ENCODE measurements at regions not wholly inside any gene's neighbourhood (a gene's known extent, or its start where the extent isn't known, plus 50 kb on each side); places are given as distances from the start of the nearest gene placed in this dataset.

DNA sequence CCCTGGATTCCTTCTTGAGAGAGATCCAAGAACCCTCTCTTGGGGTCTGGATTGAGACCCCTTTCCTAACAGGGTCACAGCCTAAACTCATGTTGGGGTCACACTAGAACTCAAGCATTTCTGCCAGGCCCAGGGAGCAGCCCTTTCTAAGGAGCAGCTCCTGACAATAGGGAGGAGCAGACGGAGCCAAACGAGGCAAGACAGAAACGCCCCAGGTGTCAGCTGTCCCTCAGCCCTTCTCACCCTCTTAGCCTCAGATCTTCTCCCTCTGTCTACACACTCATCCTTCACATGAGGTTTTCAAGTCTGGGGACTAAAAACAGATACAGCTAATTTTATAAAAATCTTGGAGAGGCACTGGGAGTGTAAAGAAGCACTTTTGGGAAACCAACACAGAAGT, 157.2 kb downstream of the SOCS6 start:
- DNase-seq, result no peak

DNA sequence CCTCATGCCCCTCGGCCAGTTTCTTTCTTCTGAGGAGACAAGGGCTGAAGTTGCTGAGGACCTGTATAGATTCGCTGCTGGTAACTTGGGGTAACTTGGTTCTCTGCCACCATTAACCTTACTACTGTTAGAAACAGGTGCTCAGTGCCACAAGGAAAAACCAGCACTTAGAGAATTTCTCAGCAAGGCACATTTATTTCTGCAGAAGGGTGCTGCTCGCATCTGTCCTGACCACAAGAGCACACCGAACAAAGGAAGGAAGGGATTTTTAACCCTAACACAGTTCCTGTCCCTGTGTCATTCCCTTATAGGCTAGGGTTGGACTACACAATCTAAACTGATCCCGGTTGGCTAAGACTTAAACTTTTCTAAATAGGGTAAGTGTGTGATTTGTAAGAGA, 154.1 kb downstream of the SOCS6 start:
- DNase-seq, result no peak

DNA sequence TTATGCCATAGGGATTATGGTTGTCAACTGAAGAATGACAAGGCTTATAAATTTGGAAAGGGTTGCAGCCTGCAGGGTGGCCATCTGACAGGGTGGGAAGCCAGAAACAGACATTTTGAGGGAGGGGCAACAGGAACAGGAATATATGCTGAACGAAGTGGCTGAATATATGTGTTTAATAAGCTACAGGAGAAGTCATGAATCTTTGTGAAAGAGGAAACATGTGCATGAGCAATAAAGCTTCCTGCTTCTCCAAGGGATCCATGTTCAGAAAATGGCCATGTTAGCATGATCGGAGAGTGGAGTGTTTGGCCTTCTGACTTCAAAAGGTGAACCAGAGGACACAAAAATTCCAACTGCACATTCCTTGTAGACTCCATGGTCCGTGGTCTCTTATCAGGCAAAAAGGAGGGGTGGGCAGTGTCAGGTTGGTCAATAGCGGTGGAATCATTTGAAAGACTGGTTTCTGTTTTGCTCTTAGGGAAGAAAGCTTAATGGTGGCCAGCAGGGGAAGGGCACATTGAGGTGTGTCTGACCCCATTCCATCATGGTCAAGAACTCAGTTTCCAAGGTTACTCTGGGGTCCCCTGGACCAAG, 144.1 kb downstream of the SOCS6 start:
- no peak for DNase-seq

DNA sequence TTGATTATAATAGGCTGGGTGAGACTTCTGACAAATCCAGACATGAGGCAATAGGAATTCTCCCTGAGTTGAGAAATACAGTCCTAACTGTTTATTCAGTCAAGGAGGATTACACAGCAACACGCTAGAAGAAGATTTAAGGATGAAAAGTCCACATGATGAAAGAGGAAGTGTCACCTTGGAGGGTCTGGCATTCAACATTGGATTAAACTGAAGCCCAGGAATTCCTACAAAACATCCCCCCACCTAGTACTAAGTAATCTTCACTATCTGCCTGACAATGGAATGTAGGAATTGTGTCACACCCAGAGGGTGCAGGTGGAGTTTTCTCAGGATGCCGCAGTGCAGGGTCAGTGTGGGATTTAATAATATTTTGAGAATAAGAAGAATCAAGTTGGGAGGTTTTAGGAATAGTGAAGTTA, 142.4 kb downstream of the SOCS6 start:
- no peak for DNase-seq

DNA sequence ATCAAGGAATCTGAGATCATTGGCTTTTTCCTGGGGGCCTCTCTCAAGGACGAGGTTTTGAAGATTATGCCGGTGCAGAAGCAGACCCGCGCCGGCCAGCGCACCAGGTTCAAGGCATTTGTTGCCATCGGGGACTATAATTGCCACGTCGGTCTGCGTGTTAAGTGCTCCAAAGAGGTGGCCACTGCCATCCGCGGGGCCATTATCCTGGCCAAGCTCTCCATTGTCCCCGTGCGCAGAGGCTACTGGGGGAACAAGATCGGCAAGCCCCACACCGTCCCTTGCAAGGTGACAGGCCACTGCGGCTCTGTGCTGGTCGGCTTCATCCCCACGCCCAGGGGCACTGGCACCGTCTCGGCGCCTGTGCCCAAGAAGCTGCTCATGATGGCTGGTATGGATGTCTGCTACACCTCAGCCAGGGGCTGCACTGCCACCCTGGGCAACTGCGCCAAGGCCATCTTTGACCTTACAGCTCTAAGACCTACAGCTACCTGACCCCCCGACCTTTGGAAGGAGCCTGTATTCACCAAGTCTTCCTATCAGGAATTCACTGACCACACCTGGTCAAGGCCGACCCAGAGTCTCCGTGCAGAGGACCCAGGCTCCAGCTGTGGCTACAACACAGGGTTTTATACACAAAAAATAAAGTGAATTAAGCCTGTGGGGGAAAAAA, 141.8 kb downstream of the SOCS6 start:
- DNase-seq, result no peak

DNA sequence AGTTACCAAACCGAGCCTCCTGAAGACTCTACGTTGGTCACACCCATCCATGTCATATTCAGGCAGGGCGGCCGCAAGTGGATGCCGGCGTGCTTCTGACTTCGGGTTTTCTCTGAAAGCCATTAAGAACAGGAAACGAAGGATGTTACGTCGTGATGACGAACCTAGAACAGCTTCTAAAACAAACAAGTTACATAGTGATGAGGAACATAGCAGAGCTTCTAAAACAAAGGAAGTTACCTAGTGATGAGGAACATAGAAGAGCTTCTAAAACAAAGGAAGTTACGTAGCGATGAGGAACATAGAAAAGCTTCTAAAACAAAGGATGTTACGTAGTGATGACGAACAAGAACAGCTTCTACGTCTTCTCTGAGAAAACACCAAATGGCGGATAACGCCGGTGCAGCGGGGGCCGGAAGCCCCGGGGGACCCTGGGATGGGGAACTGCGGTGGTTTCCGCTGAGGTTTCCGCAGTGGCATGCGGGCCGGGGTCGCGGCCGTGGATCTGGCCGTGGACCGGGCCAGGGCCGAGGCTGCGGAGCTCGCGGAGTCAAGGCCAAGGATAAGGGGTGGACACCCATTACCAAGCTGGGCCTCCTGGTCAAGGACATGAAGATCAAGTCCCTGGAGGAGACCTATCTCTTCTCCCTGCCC, 141.1 kb downstream of the SOCS6 start:
- DNase-seq, result no peak

DNA sequence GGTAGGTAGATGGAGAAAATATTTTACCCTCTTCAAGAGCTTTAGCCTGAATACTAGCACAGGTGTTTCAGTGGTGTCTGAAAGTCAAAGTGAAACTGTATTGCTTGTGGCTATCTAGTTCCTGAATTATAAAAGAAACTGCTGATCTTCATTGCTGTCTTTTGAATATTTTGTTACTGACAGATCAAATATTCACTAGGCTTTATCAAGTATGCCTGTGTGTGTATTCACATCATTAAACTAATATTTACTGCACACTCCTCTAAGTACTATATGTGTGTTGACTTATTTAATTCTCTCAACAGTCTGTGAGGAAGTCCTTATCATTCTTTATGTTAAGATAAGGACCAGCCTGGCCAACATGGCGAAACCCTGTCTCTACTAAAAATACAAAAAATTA, 139.6 kb downstream of the SOCS6 start:
- no peak for DNase-seq

DNA sequence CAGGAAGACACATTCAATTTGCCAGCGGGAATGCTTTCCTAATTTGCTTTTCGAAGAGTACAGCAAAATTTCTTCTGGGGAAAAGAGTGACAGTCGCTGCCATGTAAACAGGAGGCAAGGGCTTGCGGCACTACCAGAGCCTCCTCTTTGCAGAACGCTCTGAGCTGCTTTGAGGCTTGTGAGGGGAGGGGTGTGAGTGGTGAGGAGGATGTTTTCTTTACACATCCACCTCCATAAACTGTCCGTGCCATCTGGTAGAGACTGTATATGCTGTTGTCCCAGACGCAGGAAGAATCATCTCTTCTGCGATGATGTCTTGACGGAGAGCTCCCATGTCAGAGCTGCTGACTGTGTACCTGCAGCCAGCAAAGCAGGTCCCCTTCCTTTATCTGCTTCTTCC, 138.0 kb downstream of the SOCS6 start:
- no peak for DNase-seq

DNA sequence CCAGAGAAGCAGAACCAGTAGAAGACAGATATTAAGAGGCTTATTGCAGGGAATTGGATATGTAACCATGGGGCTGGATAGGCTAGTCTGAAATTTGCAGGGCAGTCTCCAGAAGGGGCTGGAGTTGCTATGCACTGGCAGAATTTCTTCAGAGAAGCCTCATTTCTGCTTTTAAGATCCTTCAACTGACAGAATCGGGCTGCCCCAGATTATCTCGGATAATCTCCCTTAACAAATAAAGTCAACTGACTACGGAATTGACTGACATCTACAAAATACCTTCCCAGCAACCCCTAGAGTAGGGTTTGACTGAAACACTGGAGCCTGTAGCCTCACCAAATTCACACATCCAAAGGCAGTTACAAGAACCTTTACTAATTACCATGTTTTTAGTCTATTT, 136.4 kb downstream of the SOCS6 start:
- DNase-seq, result no peak

DNA sequence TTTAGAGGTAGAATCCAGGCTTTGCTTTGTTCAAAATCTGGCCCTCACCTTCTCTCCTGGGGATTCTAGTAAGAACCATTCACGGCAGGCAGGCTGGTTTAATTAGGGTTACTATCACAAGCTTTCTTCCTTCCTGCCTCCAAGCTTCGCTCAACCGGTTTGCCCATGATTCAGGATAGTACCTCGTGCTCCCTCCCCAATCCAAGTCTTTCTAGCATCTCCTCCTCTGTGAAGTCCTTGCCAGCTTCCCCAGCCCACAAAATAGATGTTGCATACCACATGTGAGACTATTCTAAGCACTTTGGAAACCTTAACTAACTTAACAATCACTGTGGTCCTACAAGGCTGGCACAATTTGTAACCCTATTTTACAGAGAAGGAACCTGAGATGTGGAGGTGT, 135.1 kb downstream of the SOCS6 start:
- no peak for DNase-seq

DNA sequence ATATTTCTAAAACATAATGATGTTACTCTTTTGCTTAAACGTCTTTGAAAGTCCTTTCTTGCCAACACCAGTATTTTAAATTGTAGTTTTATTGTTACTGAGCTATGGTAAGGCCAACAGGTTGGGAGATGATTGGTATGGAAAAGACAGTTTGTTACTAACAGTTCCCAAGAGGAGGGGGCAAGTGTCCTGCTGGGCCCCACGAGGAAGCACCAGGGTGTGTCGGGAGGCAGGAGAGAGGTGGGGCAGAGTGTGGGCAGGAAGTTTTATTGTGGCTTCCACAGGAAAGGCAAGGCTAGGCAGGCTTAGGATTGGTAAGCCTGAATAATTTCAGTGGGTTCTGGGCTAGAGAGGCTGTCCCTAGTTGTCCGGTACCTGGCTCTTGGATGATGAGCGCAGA, 134.3 kb downstream of the SOCS6 start:
- DNase-seq, result no peak

DNA sequence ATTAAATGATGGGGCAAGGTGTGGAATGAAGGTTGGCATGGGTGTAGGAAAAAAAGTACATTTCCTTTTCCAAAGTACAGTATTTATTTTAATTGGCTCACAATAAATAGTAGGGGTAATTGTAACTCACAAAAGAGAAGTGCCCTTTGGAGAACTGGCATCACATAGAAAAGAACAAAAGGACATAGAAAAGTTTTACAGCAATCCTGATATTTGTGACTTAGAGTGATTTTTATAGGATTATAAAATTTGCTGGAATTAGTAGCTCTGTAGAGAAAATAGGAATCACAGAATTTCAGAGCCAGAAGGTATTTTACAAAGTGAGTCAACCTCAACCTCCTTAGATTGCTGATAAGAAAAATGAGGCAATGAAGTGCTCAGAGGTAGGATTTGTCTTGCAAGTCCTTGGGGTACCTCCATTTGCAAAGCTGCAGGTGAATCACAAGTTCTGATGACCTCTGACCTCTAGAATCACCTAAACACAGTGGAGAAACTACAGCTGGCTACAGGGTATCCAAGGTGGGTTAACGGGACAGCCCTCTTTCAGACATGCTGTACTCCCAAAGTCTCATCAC, 133.6 kb downstream of the SOCS6 start:
- no peak for DNase-seq

DNA sequence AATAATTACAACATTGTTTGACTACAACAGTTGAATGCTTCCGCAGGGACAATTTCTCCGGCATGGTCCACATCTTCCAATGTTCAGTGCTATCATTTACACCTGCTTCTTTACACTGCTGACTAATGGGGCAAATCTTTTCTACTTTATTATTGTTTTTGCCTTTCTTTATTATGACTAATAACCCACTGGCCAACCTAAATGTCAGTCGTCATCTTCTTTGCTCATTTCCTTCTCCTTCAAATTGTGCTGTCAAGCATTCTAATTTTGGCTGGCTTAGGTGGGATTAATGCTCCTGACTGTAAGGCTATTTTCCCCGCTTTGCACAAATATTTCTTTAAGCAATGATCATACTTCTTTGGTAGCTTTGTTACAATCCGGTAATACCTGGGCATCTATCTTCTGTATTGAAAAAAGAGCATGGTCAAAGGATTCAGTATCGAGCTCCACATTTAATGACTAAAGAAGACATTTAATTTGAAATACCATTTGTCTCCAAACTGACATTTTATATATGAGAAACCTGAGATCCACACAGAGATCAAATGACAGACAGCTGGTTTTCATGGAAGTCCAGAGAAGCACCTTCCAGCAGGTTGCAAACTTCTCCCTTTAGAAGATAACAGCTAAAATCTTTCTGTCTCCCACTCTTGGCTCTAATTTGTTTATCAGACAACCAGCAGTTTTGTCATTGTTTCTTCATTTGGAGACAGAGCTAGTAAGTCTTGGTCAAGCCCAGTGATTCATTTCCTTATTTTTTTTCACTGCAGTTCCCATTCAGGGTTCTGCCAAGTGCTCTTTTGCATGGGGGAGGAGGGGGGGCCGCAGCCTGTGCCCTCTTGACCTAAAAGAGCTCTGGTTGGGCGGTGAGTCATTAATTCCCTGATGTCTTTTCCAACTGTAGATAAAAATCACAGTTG, 132.9 kb downstream of the SOCS6 start:
- peak; percentile 18 for DNase-seq

DNA sequence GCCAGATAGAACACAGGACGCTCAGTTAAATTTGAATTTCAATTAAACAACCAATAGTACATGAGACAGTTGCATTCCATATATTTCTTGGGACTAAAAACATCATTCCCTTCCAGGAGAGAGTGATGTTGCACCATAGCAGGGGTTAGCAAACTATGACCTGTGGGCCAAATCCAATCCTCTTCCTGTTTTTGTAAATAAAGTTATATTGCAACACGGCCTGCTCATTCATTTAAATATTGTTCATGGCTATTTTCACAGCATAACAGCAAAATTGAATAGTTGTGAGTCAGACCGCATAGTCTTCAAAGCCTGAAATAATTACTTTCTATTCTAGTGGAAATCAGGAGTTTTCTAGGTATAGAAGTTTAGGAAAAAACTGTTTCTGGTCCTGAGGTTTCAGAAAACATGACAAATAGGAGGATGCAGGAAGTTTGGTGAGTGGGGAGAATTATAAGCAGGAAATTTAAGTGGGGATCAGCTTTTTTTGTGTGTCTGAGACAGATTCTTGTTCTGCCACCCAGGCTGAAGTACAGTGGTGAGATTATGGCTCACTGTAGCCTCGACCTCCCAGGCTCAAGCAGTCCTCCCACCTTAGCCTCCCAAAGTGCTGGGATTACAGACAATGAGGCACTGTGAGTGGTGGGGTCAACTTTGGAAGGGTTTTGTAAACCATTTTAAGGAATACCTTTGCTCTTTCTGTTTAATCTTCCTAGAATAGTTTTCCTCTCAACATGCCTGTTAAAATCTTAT, 131.5 kb downstream of the SOCS6 start:
- no peak for DNase-seq

DNA sequence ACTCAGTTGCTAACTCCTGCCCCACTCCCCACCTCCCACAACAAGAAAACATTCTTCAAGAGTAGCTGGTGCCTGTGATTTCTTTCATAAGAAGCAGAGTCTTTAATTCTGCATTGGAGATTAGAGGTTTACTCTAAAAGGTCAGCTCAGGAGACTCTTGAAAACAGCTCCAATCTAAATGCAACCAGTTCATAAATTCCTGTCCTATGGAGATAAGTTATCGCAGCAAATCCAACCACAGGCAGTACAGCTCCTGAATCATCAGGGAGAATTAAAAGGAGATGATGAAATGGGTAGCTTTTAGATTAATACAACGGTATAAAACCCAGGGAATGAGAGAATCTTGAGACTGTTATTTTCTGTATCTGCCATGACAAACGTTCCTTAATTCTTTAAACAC, 130.7 kb downstream of the SOCS6 start:
- DNase-seq, result no peak

DNA sequence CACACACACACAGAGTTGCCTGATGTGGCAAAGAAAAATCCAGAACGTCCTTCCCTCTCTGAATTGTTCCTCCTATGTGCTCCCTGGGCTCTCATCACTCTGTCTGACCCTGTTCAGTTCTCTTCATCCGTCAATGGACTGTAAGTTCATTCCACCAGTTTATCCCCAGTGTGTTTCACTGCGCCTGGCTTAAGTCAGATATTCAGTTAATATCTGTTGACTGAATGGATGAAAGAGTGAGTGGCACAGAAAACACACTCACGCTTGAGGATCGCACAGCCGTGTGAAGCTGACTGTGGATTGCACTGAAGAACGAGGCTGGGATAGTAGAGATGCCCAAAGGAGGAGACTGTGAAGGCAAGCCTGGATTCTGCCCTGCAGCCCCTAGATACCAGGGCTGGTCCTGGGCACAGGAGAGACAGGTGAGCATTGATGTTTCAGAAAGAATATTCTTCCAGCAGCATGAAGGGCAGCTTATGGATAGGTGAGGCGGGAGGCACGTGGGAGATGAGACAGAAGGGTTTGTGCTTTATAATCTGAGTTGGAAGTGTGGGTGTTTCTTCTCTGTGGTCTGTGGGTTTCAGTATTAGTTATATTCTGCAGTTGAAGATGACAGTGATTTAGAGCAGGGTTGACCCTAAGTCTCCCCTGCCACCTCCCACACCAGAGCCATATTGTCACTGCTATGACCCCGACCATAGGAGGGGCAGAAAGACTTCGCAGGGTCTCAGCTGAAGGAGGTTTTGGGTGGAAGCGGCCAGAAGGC, 129.9 kb downstream of the SOCS6 start:
- DNase-seq, result no peak

DNA sequence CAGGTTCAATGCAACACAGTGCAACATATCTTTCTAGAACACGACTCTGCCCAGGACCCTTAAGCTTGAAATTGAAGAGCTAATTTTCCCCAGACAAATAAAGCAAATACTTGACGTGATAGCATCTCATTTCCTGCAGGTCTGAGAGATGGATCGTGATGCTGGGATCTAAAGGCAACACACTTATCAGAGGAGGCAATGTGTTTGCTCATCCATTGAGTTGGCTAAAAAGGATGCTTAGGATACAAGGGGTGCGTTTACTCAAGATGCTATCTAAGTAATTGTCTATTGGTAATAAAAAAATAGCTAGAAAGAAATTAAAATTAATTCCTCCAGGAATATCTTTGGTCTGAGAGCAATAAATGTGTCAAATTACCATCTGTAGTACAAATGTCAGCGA, 129.0 kb downstream of the SOCS6 start:
- DNase-seq, result no peak

DNA sequence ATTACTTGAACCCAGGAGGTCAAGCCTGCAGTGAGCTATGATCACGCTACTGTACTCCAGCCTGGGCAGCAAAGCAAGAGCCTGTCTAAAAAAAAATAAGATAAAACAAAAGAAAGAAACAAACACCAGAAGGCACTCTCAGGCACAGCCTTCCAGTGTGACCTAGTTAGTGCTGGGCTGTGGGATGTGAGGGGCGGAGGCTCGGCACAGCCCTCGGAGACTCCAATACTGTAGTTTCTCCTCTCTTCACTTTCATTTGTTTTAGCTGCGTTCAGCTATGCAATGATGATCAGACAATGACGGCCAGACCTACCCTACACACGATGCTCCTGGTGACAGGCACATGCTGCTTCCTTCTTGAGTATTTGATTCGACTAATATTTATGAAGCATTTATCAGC, 127.7 kb downstream of the SOCS6 start:
- DNase-seq, result no peak

DNA sequence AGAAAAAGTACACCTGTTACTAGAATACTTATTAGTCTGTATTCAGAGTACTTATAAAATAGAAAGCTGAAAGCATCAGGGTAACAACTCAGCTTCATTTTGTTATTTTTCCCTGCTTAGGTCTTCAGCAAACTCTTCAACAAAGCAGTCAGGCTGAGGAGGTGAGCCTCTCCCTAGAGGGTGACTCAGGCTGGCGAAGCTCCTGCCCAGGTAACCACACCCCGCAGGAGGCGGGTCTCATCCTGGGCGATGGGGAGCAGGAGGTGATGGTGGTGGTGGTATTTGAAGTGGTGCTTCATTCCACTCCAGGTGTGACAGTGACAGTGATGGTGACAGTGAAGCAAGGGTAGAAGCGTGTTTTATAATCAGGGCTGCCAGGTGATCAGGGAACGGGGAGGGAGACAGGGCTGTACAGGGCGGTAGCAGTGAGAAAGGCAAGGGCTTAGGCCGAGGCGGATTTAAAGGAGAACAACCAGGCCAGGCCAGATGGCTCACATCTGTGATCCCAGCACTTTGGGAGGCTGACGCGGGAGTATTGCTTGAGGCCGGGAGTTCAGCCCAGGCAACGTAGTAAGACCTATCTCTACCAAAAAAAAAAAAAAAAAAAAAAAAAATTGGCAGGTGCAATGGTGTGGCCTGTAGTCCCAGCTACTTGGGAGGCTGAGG, 127.1 kb downstream of the SOCS6 start:
- DNase-seq, result no peak

DNA sequence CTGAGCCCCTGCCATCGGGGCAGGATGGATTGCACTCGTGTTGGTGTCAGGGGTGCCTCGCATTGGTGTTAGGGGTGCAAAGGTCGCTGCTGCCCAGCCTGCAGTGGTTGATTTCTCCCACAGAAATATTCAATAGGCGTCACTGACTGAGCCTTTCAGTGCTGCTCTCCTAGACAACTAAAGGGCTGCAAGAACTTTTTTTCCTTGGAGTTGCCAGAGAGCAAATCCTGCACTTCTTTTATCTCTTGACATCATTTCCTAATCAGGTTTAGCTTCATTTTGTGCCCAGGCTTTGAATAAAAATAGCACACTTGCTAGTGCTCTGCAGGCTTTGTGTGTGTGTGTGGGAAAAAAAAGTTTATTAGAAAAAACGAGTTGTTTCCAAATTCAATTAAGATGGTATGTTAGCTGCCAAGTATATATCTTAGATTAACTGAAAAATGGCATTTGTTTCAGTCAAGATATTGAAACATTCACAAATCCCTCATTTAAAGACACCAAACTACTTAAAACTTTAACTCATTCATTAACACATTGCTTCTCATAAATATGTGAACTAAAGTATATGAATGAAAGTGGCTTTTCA, 125.6 kb downstream of the SOCS6 start:
- no peak for DNase-seq
